ENCODE measurements at regions not wholly inside any gene's neighbourhood (a gene's known extent, or its start where the extent isn't known, plus 50 kb on each side); places are given as distances from the start of the nearest gene placed in this dataset.

DNA sequence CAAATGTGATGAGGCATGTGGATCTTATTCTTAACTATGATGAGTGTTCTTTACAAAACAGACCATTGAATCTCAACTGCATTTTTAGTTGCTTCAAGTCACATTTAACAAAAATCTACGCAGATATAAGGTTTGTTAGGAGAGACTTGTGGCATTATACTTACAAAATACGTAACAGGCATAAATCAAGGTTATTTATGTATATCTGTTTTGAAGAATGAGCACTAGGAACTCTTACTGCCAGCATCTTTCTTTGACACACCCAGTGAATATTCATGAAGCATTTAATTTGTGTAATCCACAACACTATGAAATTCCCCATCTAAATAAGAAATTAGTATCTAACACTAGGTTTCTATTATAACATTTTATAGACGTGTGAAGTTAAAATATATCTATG lies 186.3 kb downstream of the FAT4 start:
- no peak overlapping the region for H2AFZ ChIP-seq (ENCODE audit: low read depth, low read length)
- no peaks in the 10 kb centered on the region for H4K20me1 ChIP-seq (ENCODE audit: insufficient read depth, low read length)
- TF ChIP-seq, protein P1, sequence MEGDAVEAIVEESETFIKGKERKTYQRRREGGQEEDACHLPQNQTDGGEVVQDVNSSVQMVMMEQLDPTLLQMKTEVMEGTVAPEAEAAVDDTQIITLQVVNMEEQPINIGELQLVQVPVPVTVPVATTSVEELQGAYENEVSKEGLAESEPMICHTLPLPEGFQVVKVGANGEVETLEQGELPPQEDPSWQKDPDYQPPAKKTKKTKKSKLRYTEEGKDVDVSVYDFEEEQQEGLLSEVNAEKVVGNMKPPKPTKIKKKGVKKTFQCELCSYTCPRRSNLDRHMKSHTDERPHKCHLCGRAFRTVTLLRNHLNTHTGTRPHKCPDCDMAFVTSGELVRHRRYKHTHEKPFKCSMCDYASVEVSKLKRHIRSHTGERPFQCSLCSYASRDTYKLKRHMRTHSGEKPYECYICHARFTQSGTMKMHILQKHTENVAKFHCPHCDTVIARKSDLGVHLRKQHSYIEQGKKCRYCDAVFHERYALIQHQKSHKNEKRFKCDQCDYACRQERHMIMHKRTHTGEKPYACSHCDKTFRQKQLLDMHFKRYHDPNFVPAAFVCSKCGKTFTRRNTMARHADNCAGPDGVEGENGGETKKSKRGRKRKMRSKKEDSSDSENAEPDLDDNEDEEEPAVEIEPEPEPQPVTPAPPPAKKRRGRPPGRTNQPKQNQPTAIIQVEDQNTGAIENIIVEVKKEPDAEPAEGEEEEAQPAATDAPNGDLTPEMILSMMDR (IDR thresholded peaks at IDR 0.05; ENCODE audit: insufficient read depth, low read depth, low read length): no peak
- TF ChIP-seq EZH2 (IDR thresholded peaks at IDR 0.05; ENCODE audit: insufficient read depth, low read length): no peak
- no peak overlapping the region for H3K4me3 ChIP-seq (ENCODE audit: insufficient read depth, low read depth, low read length)
- no peaks in the 10 kb centered on the region for H3K36me3 Mint-ChIP-seq (ENCODE audit: low read depth, unreplicated experiment)
- no peak overlapping the region for H3K27ac Mint-ChIP-seq (ENCODE audit: unreplicated experiment)
- no peak for DNase-seq (ENCODE audit: low read depth)
- no peaks in the 10 kb centered on the region for H3K4me1 ChIP-seq (ENCODE audit: insufficient read depth, low read length)
- no peak overlapping the region for H3K9ac ChIP-seq (ENCODE audit: low read length)
- no peaks in the 10 kb centered on the region for H3K4me1 Mint-ChIP-seq (ENCODE audit: low read depth, unreplicated experiment)
- no peaks in the 10 kb centered on the region for H3K9me3 Mint-ChIP-seq (ENCODE audit: unreplicated experiment)
- no peaks in the 10 kb centered on the region for H3K79me2 ChIP-seq (ENCODE audit: insufficient read depth, low read length)
- H3K36me3 ChIP-seq (ENCODE audit: insufficient read depth, low read length): no peaks in the 10 kb centered on the region
- no peaks in the 10 kb centered on the region for H3K9me3 ChIP-seq (ENCODE audit: insufficient read depth, low read depth, low read length)
- FAIRE-seq: no peak
- no peak overlapping the region for H3K27ac ChIP-seq (ENCODE audit: low read depth, low read length)
- no peaks in the 10 kb centered on the region for H3K27me3 Mint-ChIP-seq (ENCODE audit: low read depth, unreplicated experiment)
- H3K4me3 Mint-ChIP-seq (ENCODE audit: unreplicated experiment): no peak overlapping the region
- no peaks in the 10 kb centered on the region for H3K27me3 ChIP-seq (ENCODE audit: insufficient read depth, low read length)
- H3K4me2 ChIP-seq (ENCODE audit: low read length): no peak overlapping the region

- Mint-ChIP-seq H3K36me3 (ENCODE audit: low read depth, unreplicated experiment) (no peaks in the 10 kb centered on the region), H3K27ac (ENCODE audit: unreplicated experiment) (no peak overlapping the region), H3K9me3 (ENCODE audit: unreplicated experiment) (no peaks in the 10 kb centered on the region), H3K4me3 (ENCODE audit: unreplicated experiment) (no peak overlapping the region), H3K4me1 (ENCODE audit: low read depth, unreplicated experiment) (no peaks in the 10 kb centered on the region), H3K27me3 (ENCODE audit: low read depth, unreplicated experiment) (no peaks in the 10 kb centered on the region)
- TF ChIP-seq, protein P1 (IDR thresholded peaks at IDR 0.05; ENCODE audit: insufficient read depth, low read depth, low read length): no peak
- TF ChIP-seq EZH2 (IDR thresholded peaks at IDR 0.05; ENCODE audit: insufficient read depth, low read length): no peak
- no peaks in the 10 kb centered on the region for H3K9me3 ChIP-seq (ENCODE audit: insufficient read depth, low read depth, low read length)
- H3K79me2 ChIP-seq (ENCODE audit: insufficient read depth, low read length): no peaks in the 10 kb centered on the region
- H3K36me3 ChIP-seq (ENCODE audit: insufficient read depth, low read length): no peaks in the 10 kb centered on the region
- H3K4me1 ChIP-seq (ENCODE audit: insufficient read depth, low read length): no peaks in the 10 kb centered on the region
- FAIRE-seq (no peak), DNase-seq (ENCODE audit: low read depth) (no peak)
- no peak overlapping the region for H3K4me2 ChIP-seq (ENCODE audit: low read length)
- H3K27me3 ChIP-seq (ENCODE audit: insufficient read depth, low read length): no peaks in the 10 kb centered on the region
- no peak overlapping the region for H3K9ac ChIP-seq (ENCODE audit: low read length)
- H4K20me1 ChIP-seq (ENCODE audit: insufficient read depth, low read length): no peaks in the 10 kb centered on the region
- H3K4me3 ChIP-seq (ENCODE audit: insufficient read depth, low read depth, low read length): no peak overlapping the region
- H2AFZ ChIP-seq (ENCODE audit: low read depth, low read length): no peak overlapping the region
- no peak overlapping the region for H3K27ac ChIP-seq (ENCODE audit: low read depth, low read length)
Observed at GRCh38 chr4:125501568-125501967, 186.8 kb downstream of the FAT4 start.

DNA sequence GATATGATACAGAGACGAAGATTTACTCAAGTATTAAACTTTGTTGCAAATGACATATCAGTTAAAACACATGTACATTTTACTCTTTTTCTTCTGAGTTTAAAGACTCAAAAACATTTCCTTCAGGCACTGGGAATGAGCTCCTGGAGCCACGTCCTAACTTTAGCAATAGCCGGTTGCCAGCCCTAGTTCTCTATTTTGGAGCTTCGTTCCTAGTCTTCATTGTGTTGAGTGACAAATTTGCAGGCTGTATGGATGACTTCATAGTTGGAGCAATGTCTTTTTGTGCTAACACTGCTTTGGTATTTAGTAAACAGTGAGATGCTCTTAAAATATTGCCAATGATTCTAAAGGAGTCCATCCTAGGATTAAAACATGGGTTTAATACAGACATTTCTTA lies 190.9 kb downstream of the FAT4 start:
- Histone ChIP-seq H3K9ac (ENCODE audit: low read length) (no peak overlapping the region), H3K79me2 (ENCODE audit: insufficient read depth, low read length) (no peaks in the 10 kb centered on the region), H3K36me3 (ENCODE audit: insufficient read depth, low read length) (no peaks in the 10 kb centered on the region), H2AFZ (ENCODE audit: low read depth, low read length) (no peak overlapping the region), H3K4me2 (ENCODE audit: low read length) (no peak overlapping the region), H4K20me1 (ENCODE audit: insufficient read depth, low read length) (no peaks in the 10 kb centered on the region), H3K4me3 (ENCODE audit: insufficient read depth, low read depth, low read length) (no peak overlapping the region), H3K27me3 (ENCODE audit: insufficient read depth, low read length) (no peaks in the 10 kb centered on the region), H3K27ac (ENCODE audit: low read depth, low read length) (no peak overlapping the region), H3K9me3 (ENCODE audit: insufficient read depth, low read depth, low read length) (no peaks in the 10 kb centered on the region), H3K4me1 (ENCODE audit: insufficient read depth, low read length) (no peaks in the 10 kb centered on the region)
- H3K27ac Mint-ChIP-seq (ENCODE audit: unreplicated experiment): no peak overlapping the region
- peaks cover 1% of the 10 kb centered on the region for H3K9me3 Mint-ChIP-seq (ENCODE audit: unreplicated experiment)
- no peaks in the 10 kb centered on the region for H3K27me3 Mint-ChIP-seq (ENCODE audit: low read depth, unreplicated experiment)
- no peak overlapping the region for H3K4me3 Mint-ChIP-seq (ENCODE audit: unreplicated experiment)
- no peak for FAIRE-seq
- DNase-seq (ENCODE audit: low read depth): no peak
- H3K36me3 Mint-ChIP-seq (ENCODE audit: low read depth, unreplicated experiment): no peaks in the 10 kb centered on the region
- no peaks in the 10 kb centered on the region for H3K4me1 Mint-ChIP-seq (ENCODE audit: low read depth, unreplicated experiment)
- TF ChIP-seq, protein P1 (IDR thresholded peaks at IDR 0.05; ENCODE audit: insufficient read depth, low read depth, low read length): no peak
- TF ChIP-seq EZH2 (IDR thresholded peaks at IDR 0.05; ENCODE audit: insufficient read depth, low read length): no peak
